Colonic mucosa (tissue), 4 donors: ENCODE measurements at regions not wholly inside any gene's neighbourhood (a gene's known extent, or its start where the extent isn't known, plus 50 kb on each side); places are given as distances from the start of the nearest gene placed in this dataset.

Source experiments
- DNase-seq: peaks from one replicate; pipeline ENCODE4 v3.0.0-alpha.2; 2020
- H3K27ac ChIP-seq: fragments of 200-600 bp; one replicate; pipeline ENCODE4 v1.8.0; 2021
- H3K27me3 ChIP-seq: fragments of 200-600 bp; one replicate; pipeline ENCODE4 v1.8.0; 2021
- H3K36me3 ChIP-seq: fragments of 200-600 bp; one replicate; pipeline ENCODE4 v1.8.0; 2021
- H3K4me1 ChIP-seq: fragments of 200-600 bp; one replicate; pipeline ENCODE4 v1.8.0; 2021; ENCODE audit warnings: mild to moderate bottlenecking
- H3K4me3 ChIP-seq: fragments of 200-600 bp; one replicate; pipeline ENCODE4 v1.8.0; 2021
- H3K9ac ChIP-seq, 2 donors: one replicate each; pipeline ENCODE4 v1.7.0; 2013; ENCODE audit warnings: control low read depth in 2 of 2, low read depth in 2 of 2, low read length in 2 of 2
- H3K9me3 ChIP-seq: fragments of 200-600 bp; one replicate; pipeline ENCODE4 v1.8.0; 2021
- CTCF ChIP-seq: fragments of 200-600 bp; IDR thresholded peaks from one replicate; pipeline ENCODE4 v1.8.0; 2022; ENCODE audit warnings: antibody characterized with exemption, mild to moderate bottlenecking
- intact Hi-C: fragments of 100-400 bp; cut with DNase I; formaldehyde crosslinking; loops from one replicate; pipeline ENCODE4 v1.14.1; 2022
- donor health status: healthy.
- donor health status: DM: no; HTN: no; CAD: no.
- donor health status: DM: no; HTN: no; CAD: no.

GRCh38 chr13:106122234-106122633 is 413.2 kb downstream of the EFNB2 start:
- H3K4me3 ChIP-seq = no peak overlapping the region
- no peaks in the 10 kb centered on the region for H3K9me3 ChIP-seq
- no peaks in the 10 kb centered on the region for H3K4me1 ChIP-seq
- H3K9ac ChIP-seq = no peak overlapping the region
- H3K36me3 ChIP-seq = no peaks in the 10 kb centered on the region
- TF ChIP-seq CTCF = no peak
- no peaks in the 10 kb centered on the region for H3K27me3 ChIP-seq
- H3K27ac ChIP-seq = no peak overlapping the region
- DNase-seq = no peak
- intact Hi-C loops = no loop called here

- Histone ChIP-seq H3K27me3 (no peaks in the 10 kb centered on the region), H3K27ac (no peak overlapping the region), H3K9me3 (no peaks in the 10 kb centered on the region), H3K9ac (no peak overlapping the region), H3K36me3 (no peaks in the 10 kb centered on the region), H3K4me1 (no peaks in the 10 kb centered on the region), H3K4me3 (no peak overlapping the region)
- no peak for DNase-seq
- TF ChIP-seq CTCF = no peak
- intact Hi-C loops = no loop called here
Observed at GRCh38 chr13:106121173-106121754, 414.2 kb downstream of the EFNB2 start.

- Histone ChIP-seq H3K27ac (no peak overlapping the region), H3K36me3 (no peaks in the 10 kb centered on the region), H3K4me1 (no peaks in the 10 kb centered on the region), H3K9me3 (no peaks in the 10 kb centered on the region), H3K27me3 (no peaks in the 10 kb centered on the region), H3K9ac (no peak overlapping the region), H3K4me3 (no peak overlapping the region)
- no peak for DNase-seq
- intact Hi-C loops = no loop called here
- no peak for TF ChIP-seq CTCF
Observed at GRCh38 chr13:106118996-106119395, 416.5 kb downstream of the EFNB2 start.

- no peak for TF ChIP-seq CTCF
- Histone ChIP-seq H3K27ac (no peak overlapping the region), H3K4me3 (no peak overlapping the region), H3K27me3 (no peaks in the 10 kb centered on the region), H3K4me1 (no peaks in the 10 kb centered on the region), H3K9ac (no peak overlapping the region), H3K9me3 (no peaks in the 10 kb centered on the region), H3K36me3 (no peaks in the 10 kb centered on the region)
- intact Hi-C loops = no loop called here
- DNase-seq = no peak
Observed at GRCh38 chr13:106118050-106118449, 417.4 kb downstream of the EFNB2 start.

- DNase-seq = no peak
- no peak for TF ChIP-seq CTCF
Observed at GRCh38 chr13:106117640-106118039, 417.8 kb downstream of the EFNB2 start.

GRCh38 chr13:106117035-106117434 is 418.4 kb downstream of the EFNB2 start:
- no peak for TF ChIP-seq CTCF
- intact Hi-C loops = no loop called here
- Histone ChIP-seq H3K36me3 (no peaks in the 10 kb centered on the region), H3K4me3 (no peak overlapping the region), H3K27me3 (no peaks in the 10 kb centered on the region), H3K9ac (no peak overlapping the region), H3K27ac (no peak overlapping the region), H3K4me1 (no peaks in the 10 kb centered on the region), H3K9me3 (no peaks in the 10 kb centered on the region)
- no peak for DNase-seq

More at GRCh38 chr13:106117640-106118039, 417.8 kb downstream of the EFNB2 start:
- Histone ChIP-seq H3K27ac (no peak overlapping the region), H3K9me3 (no peaks in the 10 kb centered on the region), H3K4me3 (no peak overlapping the region), H3K36me3 (no peaks in the 10 kb centered on the region), H3K4me1 (no peaks in the 10 kb centered on the region), H3K27me3 (no peaks in the 10 kb centered on the region), H3K9ac (no peak overlapping the region)
- intact Hi-C loops = no loop called here
